Calu3 (cell line): ENCODE measurements at regions not wholly inside any gene's neighbourhood (a gene's known extent, or its start where the extent isn't known, plus 50 kb on each side); places are given as distances from the start of the nearest gene placed in this dataset.

Source experiments
- BruUV-seq: library from RNA; stranded (reverse); fragments of 400-500 nt; replicated peaks from 2 replicates; lab custom pipeline; 2021; lab: Mats Ljungman, UMichigan
- CTCF ChIA-PET: fragments of 300-600 bp; sonication (Branson Sonifier 250); formaldehyde crosslinking; loops from one replicate; lab custom pipeline; 2022; ENCODE audit warnings: antibody characterized with exemption; lab: Charles Lee
- DNase-seq: peaks from one replicate; pipeline ENCODE4 v3.0.0; 2022
- H3K27ac Mint-ChIP-seq: one replicate; pipeline ENCODE4 v1.8.0; 2022; ENCODE audit warnings: mixed read lengths; ENCODE audit not compliant: unreplicated experiment
- H3K27me3 Mint-ChIP-seq: one replicate; pipeline ENCODE4 v1.8.0; 2022; ENCODE audit warnings: mixed read lengths; ENCODE audit not compliant: unreplicated experiment
- H3K36me3 Mint-ChIP-seq: one replicate; pipeline ENCODE4 v1.8.0; 2022; ENCODE audit warnings: mild to moderate bottlenecking, moderate library complexity, mixed read lengths; ENCODE audit not compliant: insufficient read depth, unreplicated experiment
- H3K4me1 Mint-ChIP-seq: one replicate; pipeline ENCODE4 v1.8.0; 2022; ENCODE audit warnings: mild to moderate bottlenecking, low read depth, mixed read lengths; ENCODE audit not compliant: unreplicated experiment
- H3K4me3 Mint-ChIP-seq: one replicate; pipeline ENCODE4 v1.8.0; 2022; ENCODE audit warnings: mild to moderate bottlenecking, low read depth, moderate library complexity, mixed read lengths; ENCODE audit not compliant: unreplicated experiment
- H3K9me3 Mint-ChIP-seq: one replicate; pipeline ENCODE4 v1.8.0; 2022; ENCODE audit warnings: low read depth, mixed read lengths; ENCODE audit not compliant: unreplicated experiment
- CTCF ChIP-seq: fragments of 200-600 bp; IDR thresholded peaks from one replicate; pipeline ENCODE4 v1.8.0; 2022; ENCODE audit warnings: antibody characterized with exemption; ENCODE audit not compliant: unreplicated experiment
- intact Hi-C: fragments of 100-400 bp; cut with micrococcal nuclease; formaldehyde crosslinking; loops from one replicate; pipeline ENCODE4 v1.10.0; 2022; ENCODE audit not compliant: unreplicated experiment

- no peak overlapping the region for H3K4me3 Mint-ChIP-seq
- H3K36me3 Mint-ChIP-seq = no peaks in the 10 kb centered on the region
- H3K9me3 Mint-ChIP-seq = no peaks in the 10 kb centered on the region
- intact Hi-C loops = loop anchor here (10.0 kb wide), 1 partner anchor 224 kb away; no protein-coding TSS in a partner anchor
- CTCF ChIA-PET = interaction anchor here (1.3 kb wide), 1 partner anchor 8 kb away, joined by 3 read pairs; no protein-coding TSS in a partner anchor
- no peak for TF ChIP-seq CTCF
- no peak overlapping the region for H3K27ac Mint-ChIP-seq
- H3K4me1 Mint-ChIP-seq = no peaks in the 10 kb centered on the region
- peaks cover 13% of the 10 kb centered on the region for H3K27me3 Mint-ChIP-seq
- BruUV-seq = no TSS peak
- no peak for DNase-seq
Measured at GRCh38 chr6:28720357-28721231, 194.9 kb downstream of the GPX5 start.

GRCh38 chr6:28721372-28721771 is 195.7 kb downstream of the GPX5 start:
- no peak for TF ChIP-seq CTCF
- intact Hi-C loops = loop anchor here (10.0 kb wide), 1 partner anchor 223 kb away; no protein-coding TSS in a partner anchor
- H3K4me1 Mint-ChIP-seq = no peaks in the 10 kb centered on the region
- CTCF ChIA-PET = no interaction called here
- DNase-seq = no peak
- no TSS peak for BruUV-seq
- H3K36me3 Mint-ChIP-seq = no peaks in the 10 kb centered on the region
- H3K9me3 Mint-ChIP-seq = no peaks in the 10 kb centered on the region
- H3K27me3 Mint-ChIP-seq = peaks cover 13% of the 10 kb centered on the region
- no peak overlapping the region for H3K27ac Mint-ChIP-seq
- no peak overlapping the region for H3K4me3 Mint-ChIP-seq

- Mint-ChIP-seq H3K4me1 (no peaks in the 10 kb centered on the region), H3K9me3 (no peaks in the 10 kb centered on the region), H3K36me3 (peaks cover 16% of the 10 kb centered on the region), H3K4me3 (no peak overlapping the region), H3K27ac (no peak overlapping the region), H3K27me3 (peaks cover 13% of the 10 kb centered on the region)
- DNase-seq = no peak
- intact Hi-C loops = loop anchor here (10.0 kb wide), 1 partner anchor 220 kb away; no protein-coding TSS in a partner anchor
- TF ChIP-seq CTCF = no peak
- no TSS peak for BruUV-seq
- CTCF ChIA-PET = no interaction called here
Measured at GRCh38 chr6:28724395-28724794, 198.7 kb downstream of the GPX5 start.

GRCh38 chr6:28725274-28725809 is 198.4 kb downstream of the TRIM27 start:
- Mint-ChIP-seq H3K4me3 (no peak overlapping the region), H3K9me3 (no peaks in the 10 kb centered on the region), H3K27ac (no peak overlapping the region), H3K27me3 (peaks cover 5% of the 10 kb centered on the region), H3K4me1 (no peaks in the 10 kb centered on the region), H3K36me3 (peaks cover 17% of the 10 kb centered on the region)
- TF ChIP-seq CTCF = no peak
- intact Hi-C loops = loop anchor here (10.0 kb wide), 1 partner anchor 219 kb away; no protein-coding TSS in a partner anchor
- CTCF ChIA-PET = interaction anchor here (0.7 kb wide), 1 partner anchor 368 kb away, joined by 6 read pairs; no protein-coding TSS in a partner anchor
- BruUV-seq = no TSS peak
- no peak for DNase-seq
